ENCODE measurements at regions not wholly inside any gene's neighbourhood (a gene's known extent, or its start where the extent isn't known, plus 50 kb on each side); places are given as distances from the start of the nearest gene placed in this dataset.

GRCh38 chr16:87016046-87017035, 300.9 kb downstream of the C16orf95 start:
- Histone ChIP-seq H3K9me3 (no peaks in the 10 kb centered on the region), H3K36me3 (no peaks in the 10 kb centered on the region), H3K4me3 (no peak overlapping the region), H3K27ac (no peak overlapping the region), H3K27me3 (peaks cover 0 to 14% of the 10 kb centered on the region in 2 donors), H3K4me1 (no peaks in the 10 kb centered on the region)
- intact Hi-C loops (cut with DNase I; ENCODE audit: low total_unique reads): no loop called here
- TF ChIP-seq CTCF (IDR thresholded peaks at IDR 0.05) (no peak), POLR2A (IDR thresholded peaks at IDR 0.05) (no peak), POLR2AphosphoS5 (IDR thresholded peaks at IDR 0.05) (no peak)
- DNase-seq (ENCODE audit: low spot score in 2 of 2): no peak

- TF ChIP-seq CTCF (IDR thresholded peaks at IDR 0.05) (no peak), POLR2A (IDR thresholded peaks at IDR 0.05) (no peak), POLR2AphosphoS5 (IDR thresholded peaks at IDR 0.05) (no peak)
- Histone ChIP-seq H3K4me3 (no peak overlapping the region), H3K4me1 (no peaks in the 10 kb centered on the region), H3K27ac (no peak overlapping the region), H3K27me3 (peaks cover 0 to 14% of the 10 kb centered on the region in 2 donors), H3K9me3 (no peaks in the 10 kb centered on the region), H3K36me3 (no peaks in the 10 kb centered on the region)
- intact Hi-C loops (cut with DNase I; ENCODE audit: low total_unique reads): loop anchor here (2.0 kb wide), 1 partner anchor 17 kb away; no protein-coding TSS in a partner anchor
- no peak for DNase-seq (ENCODE audit: low spot score in 2 of 2)
Measured at GRCh38 chr16:87017371-87018012, 299.7 kb downstream of the C16orf95 start.

DNA sequence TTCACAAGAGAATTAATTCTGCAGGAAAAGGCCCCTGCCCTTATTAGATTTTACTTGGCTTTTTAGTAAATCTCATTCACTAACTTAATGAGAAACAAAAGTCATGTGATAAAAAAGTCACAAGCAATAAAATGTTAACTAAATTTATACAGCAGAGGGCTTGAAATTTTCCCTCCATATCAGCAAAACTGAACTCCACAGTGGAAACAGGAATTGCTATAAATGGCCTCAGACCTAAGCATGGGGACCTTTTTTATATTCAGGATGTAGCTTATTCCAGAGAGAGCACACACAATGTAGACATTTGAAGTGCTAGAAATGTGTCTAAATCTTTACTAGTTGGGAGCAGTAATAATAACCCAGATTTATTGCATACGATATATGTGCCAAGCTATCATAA, 291.5 kb downstream of the C16orf95 start:
- TF ChIP-seq POLR2A (IDR thresholded peaks at IDR 0.05) (no peak), POLR2AphosphoS5 (IDR thresholded peaks at IDR 0.05) (no peak), CTCF (IDR thresholded peaks at IDR 0.05) (no peak)
- Histone ChIP-seq H3K27ac (no peak overlapping the region), H3K27me3 (peaks cover 0 to under 1% of the 10 kb centered on the region in 2 donors), H3K9me3 (no peaks in the 10 kb centered on the region), H3K4me3 (no peak overlapping the region), H3K36me3 (no peaks in the 10 kb centered on the region), H3K4me1 (no peaks in the 10 kb centered on the region)
- DNase-seq (ENCODE audit: low spot score in 2 of 2): no peak
- intact Hi-C loops (cut with DNase I; ENCODE audit: low total_unique reads): no loop called here

- no peaks in the 10 kb centered on the region for H3K27me3 ChIP-seq
- DNase-seq (ENCODE audit: low spot score in 2 of 2): no peak
- no peaks in the 10 kb centered on the region for H3K36me3 ChIP-seq
- no peak overlapping the region for H3K4me3 ChIP-seq
- no peaks in the 10 kb centered on the region for H3K4me1 ChIP-seq
- no peak overlapping the region for H3K27ac ChIP-seq
- TF ChIP-seq POLR2A (IDR thresholded peaks at IDR 0.05) (no peak), POLR2AphosphoS5 (IDR thresholded peaks at IDR 0.05) (no peak), CTCF (IDR thresholded peaks at IDR 0.05) (no peak)
- intact Hi-C loops (cut with DNase I; ENCODE audit: low total_unique reads): no loop called here
- H3K9me3 ChIP-seq: no peaks in the 10 kb centered on the region
Measured at GRCh38 chr16:87027056-87027616, 290.1 kb downstream of the C16orf95 start.
